ENCODE measurements at regions not wholly inside any gene's neighbourhood (a gene's known extent, or its start where the extent isn't known, plus 50 kb on each side); places are given as distances from the start of the nearest gene placed in this dataset.
"Not testable (repeated sequence)": the region's sequence is repeated elsewhere in the genome, so short reads cannot be mapped to it uniquely, and the experiment has no call there.

- Histone ChIP-seq H3K9ac (no peak overlapping the region), H3K36me3 (no peaks in the 10 kb centered on the region), H3K4me1 (peaks cover 0 to 34% (median 11%) of the 10 kb centered on the region in 10 experiments; a peak in 12 of 20 replicates), H4K20me1 (no peaks in the 10 kb centered on the region), H3K9me3 (replicated peaks in 1 of 11) (peaks cover 0 to 5% (median 0%) of the 10 kb centered on the region in 11 experiments; a peak in 2 of 22 replicates), H3K27ac (no peak overlapping the region), H3K4me2 (no peak overlapping the region), H3K4me3 (no peak overlapping the region), H3K27me3 (no peaks in the 10 kb centered on the region)
- TF ChIP-seq Cebpa-rat (IDR thresholded peaks at IDR 0.05): no peak
These were observed 214.1 kb downstream of the BLID start for GRCh38 chr11:121901886-121902285.

- not testable (repeated sequence) for H3K27me3 ChIP-seq; H3K4me3 ChIP-seq; H3K36me3 ChIP-seq; H3K27ac ChIP-seq; H4K20me1 ChIP-seq; H3K9me3 ChIP-seq (replicated peaks in 1 of 11); H3K9ac ChIP-seq
- Histone ChIP-seq H3K4me1 (peaks cover 0 to 34% (median 11%) of the 10 kb centered on the region in 10 experiments; a peak in 12 of 20 replicates), H3K4me2 (peak overlapping the region in 3 of 11 experiments; percentile 12 to 38 (median 16); a peak in 2 of 22 replicates)
These were observed 214.6 kb downstream of the BLID start for GRCh38 chr11:121901417-121901816.

GRCh38 chr11:121899520-121899919 lies 216.5 kb downstream of the BLID start:
- H3K9ac ChIP-seq: no peak overlapping the region

GRCh38 chr11:121898903-121899302 lies 217.1 kb downstream of the BLID start:
- H3K9ac ChIP-seq: no peak overlapping the region
- no peak overlapping the region for H3K4me2 ChIP-seq

More at GRCh38 chr11:121899520-121899919, 216.5 kb downstream of the BLID start:
- no peak for TF ChIP-seq Cebpa-rat (IDR thresholded peaks at IDR 0.05)
- Histone ChIP-seq H3K9me3 (replicated peaks in 1 of 11) (no peaks in the 10 kb centered on the region), H3K27ac (no peak overlapping the region), H4K20me1 (no peaks in the 10 kb centered on the region), H3K4me3 (no peak overlapping the region), H3K4me1 (peaks cover 0 to 35% (median 11%) of the 10 kb centered on the region in 10 experiments; a peak in 12 of 20 replicates), H3K36me3 (no peaks in the 10 kb centered on the region), H3K4me2 (no peak overlapping the region), H3K27me3 (no peaks in the 10 kb centered on the region)

GRCh38 chr11:121895919-121896318 lies 220.1 kb downstream of the BLID start:
- Histone ChIP-seq H3K9me3 (replicated peaks in 1 of 11) (no peaks in the 10 kb centered on the region), H3K4me1 (peaks cover 0 to 9% (median 1%) of the 10 kb centered on the region in 10 experiments; a peak in 7 of 20 replicates), H3K27ac (no peak overlapping the region), H3K9ac (no peak overlapping the region), H4K20me1 (no peaks in the 10 kb centered on the region), H3K36me3 (no peaks in the 10 kb centered on the region), H3K4me3 (no peak overlapping the region), H3K27me3 (no peaks in the 10 kb centered on the region), H3K4me2 (0 out of 22 replicates have a peak overlapping the region, but pooled peaks of 1 of the 11 experiments have one; percentile 21)
- TF ChIP-seq Cebpa-rat (IDR thresholded peaks at IDR 0.05): no peak

More at GRCh38 chr11:121898903-121899302, 217.1 kb downstream of the BLID start:
- no peak overlapping the region for H3K27ac ChIP-seq
- H3K4me3 ChIP-seq: no peak overlapping the region
- no peak for TF ChIP-seq Cebpa-rat (IDR thresholded peaks at IDR 0.05)
- no peaks in the 10 kb centered on the region for H3K27me3 ChIP-seq
- H4K20me1 ChIP-seq: no peaks in the 10 kb centered on the region
- H3K36me3 ChIP-seq: no peaks in the 10 kb centered on the region
- no peaks in the 10 kb centered on the region for H3K9me3 ChIP-seq (replicated peaks in 1 of 11)
- peaks cover 0 to 29% (median 6%) of the 10 kb centered on the region in 10 experiments; a peak in 12 of 20 replicates for H3K4me1 ChIP-seq

- H3K27me3 ChIP-seq: no peaks in the 10 kb centered on the region
- no peak overlapping the region for H3K4me3 ChIP-seq
- H4K20me1 ChIP-seq: no peaks in the 10 kb centered on the region
- no peak overlapping the region for H3K4me2 ChIP-seq
- no peak for TF ChIP-seq Cebpa-rat (IDR thresholded peaks at IDR 0.05)
- H3K4me1 ChIP-seq: peaks cover 0 to 17% (median 2%) of the 10 kb centered on the region in 10 experiments; a peak in 7 of 20 replicates
- H3K9ac ChIP-seq: no peak overlapping the region
- no peak overlapping the region for H3K27ac ChIP-seq
- H3K9me3 ChIP-seq (replicated peaks in 1 of 11): no peaks in the 10 kb centered on the region
- no peaks in the 10 kb centered on the region for H3K36me3 ChIP-seq
These were observed 221.4 kb downstream of the BLID start for GRCh38 chr11:121894581-121894980.

GRCh38 chr11:121892863-121893262 lies 223.2 kb downstream of the BLID start:
- H3K27ac ChIP-seq: no peak overlapping the region
- no peak overlapping the region for H3K9ac ChIP-seq
- H3K9me3 ChIP-seq (replicated peaks in 1 of 11): no peaks in the 10 kb centered on the region
- no peaks in the 10 kb centered on the region for H3K36me3 ChIP-seq
- H3K27me3 ChIP-seq: no peaks in the 10 kb centered on the region
- H3K4me3 ChIP-seq: no peak overlapping the region
- no peak overlapping the region for H3K4me2 ChIP-seq
- TF ChIP-seq Cebpa-rat (IDR thresholded peaks at IDR 0.05): no peak
- H4K20me1 ChIP-seq: no peaks in the 10 kb centered on the region
- peaks cover 0 to 17% (median 2%) of the 10 kb centered on the region in 10 experiments; a peak in 7 of 20 replicates for H3K4me1 ChIP-seq

- no peak overlapping the region for H3K4me3 ChIP-seq
- H3K9ac ChIP-seq: no peak overlapping the region
- no peaks in the 10 kb centered on the region for H4K20me1 ChIP-seq
- H3K4me2 ChIP-seq: no peak overlapping the region
- no peaks in the 10 kb centered on the region for H3K36me3 ChIP-seq
- peaks cover 0 to 17% (median 2%) of the 10 kb centered on the region in 10 experiments; a peak in 7 of 20 replicates for H3K4me1 ChIP-seq
- no peaks in the 10 kb centered on the region for H3K9me3 ChIP-seq (replicated peaks in 1 of 11)
- no peak overlapping the region for H3K27ac ChIP-seq
- no peaks in the 10 kb centered on the region for H3K27me3 ChIP-seq
- TF ChIP-seq Cebpa-rat (IDR thresholded peaks at IDR 0.05): no peak
These were observed 223.8 kb downstream of the BLID start for GRCh38 chr11:121892131-121892681.

GRCh38 chr11:121890946-121891515 lies 225.0 kb downstream of the BLID start:
- H3K4me1 ChIP-seq: peaks cover 0 to 17% (median 2%) of the 10 kb centered on the region in 10 experiments; a peak in 7 of 20 replicates

More at GRCh38 chr11:121890946-121891515, 225.0 kb downstream of the BLID start:
- Histone ChIP-seq H3K4me2 (peak overlapping the region in 5 of 11 experiments; percentile 27 to 70 (median 61); a peak in 8 of 22 replicates), H3K9me3 (replicated peaks in 1 of 11) (no peaks in the 10 kb centered on the region), H3K9ac (no peak overlapping the region), H3K27me3 (no peaks in the 10 kb centered on the region), H3K36me3 (no peaks in the 10 kb centered on the region), H3K27ac (no peak overlapping the region), H3K4me3 (no peak overlapping the region), H4K20me1 (no peaks in the 10 kb centered on the region)
- TF ChIP-seq Cebpa-rat (IDR thresholded peaks at IDR 0.05): no peak

Data from BLaER1 treated with 17β-estradiol and CSF1 and Interleukin-3, amounts not matched to agents 10 nM and 100 nM (cell line).